NCI-H2171 treated with DMSO at 0.1 percent for 48 hours (cell line): ENCODE measurements at regions not wholly inside any gene's neighbourhood (a gene's known extent, or its start where the extent isn't known, plus 50 kb on each side); places are given as distances from the start of the nearest gene placed in this dataset.

ENCODE experiments used
- DNase-seq: peaks from one replicate; lab custom pipeline; 2025; lab: John Stamatoyannopoulos, UW

GRCh38 chr11:19403196-19403895 lies 162.6 kb upstream of the E2F8 start:
- DNase-seq: no peak

- no peak for DNase-seq
These were observed 159.6 kb upstream of the E2F8 start for GRCh38 chr11:19400296-19400695.

DNA sequence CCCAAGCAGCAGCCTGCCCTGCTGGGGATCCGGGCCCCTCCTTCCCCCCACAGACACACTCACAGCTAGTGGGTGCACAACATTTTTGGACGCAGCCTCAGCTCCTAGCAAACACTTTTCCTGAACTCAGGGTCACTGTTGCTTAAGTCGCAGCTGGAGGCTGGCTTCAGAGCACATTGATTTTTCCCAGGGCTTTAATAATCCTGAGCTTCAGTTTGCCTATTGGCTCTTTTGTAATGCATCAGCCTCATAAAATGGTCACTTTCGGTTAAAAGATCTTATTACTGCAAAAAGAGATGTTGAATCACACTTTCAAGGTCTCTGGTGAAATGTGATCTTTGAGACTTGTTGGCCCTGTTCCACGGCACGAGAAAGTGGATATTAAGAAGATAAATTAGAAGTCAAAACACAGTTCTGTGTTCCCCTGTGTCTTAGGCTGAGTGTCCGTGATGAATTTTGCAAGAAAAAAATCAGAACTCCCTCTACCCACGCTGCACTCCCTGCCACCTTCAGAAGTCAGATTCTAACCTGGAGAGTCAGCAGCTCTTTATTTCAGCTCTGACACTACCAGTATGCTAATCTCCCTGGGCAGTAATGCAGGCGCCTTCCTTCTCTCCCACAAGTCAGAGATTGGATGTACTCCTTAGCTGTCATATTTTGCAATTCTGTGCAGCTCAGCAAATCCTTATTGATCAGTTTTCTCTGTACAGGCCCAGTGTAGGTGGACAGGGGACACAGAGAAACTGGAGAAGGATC lies 158.2 kb upstream of the E2F8 start:
- DNase-seq: no peak

DNA sequence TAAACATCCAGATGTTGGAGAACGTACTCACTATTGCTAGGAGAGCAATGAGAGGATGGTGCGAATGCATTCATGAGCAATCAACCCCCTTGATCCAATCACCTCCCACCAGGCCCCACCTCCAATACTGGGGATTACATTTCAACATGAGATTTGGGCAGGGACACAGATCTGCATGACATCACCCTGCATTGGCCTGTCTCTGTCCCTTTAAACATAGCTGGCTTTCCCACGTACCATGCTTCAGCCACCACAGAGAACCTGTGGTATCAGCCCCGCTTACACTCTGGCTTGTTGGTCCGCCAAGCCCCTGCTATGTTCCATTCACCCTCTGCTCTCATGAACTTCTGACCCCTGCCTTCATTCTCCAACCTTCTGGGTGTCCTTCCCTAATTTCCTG lies 157.5 kb upstream of the E2F8 start:
- no peak for DNase-seq

GRCh38 chr11:19395050-19395449 lies 154.3 kb upstream of the E2F8 start:
- DNase-seq: no peak

DNA sequence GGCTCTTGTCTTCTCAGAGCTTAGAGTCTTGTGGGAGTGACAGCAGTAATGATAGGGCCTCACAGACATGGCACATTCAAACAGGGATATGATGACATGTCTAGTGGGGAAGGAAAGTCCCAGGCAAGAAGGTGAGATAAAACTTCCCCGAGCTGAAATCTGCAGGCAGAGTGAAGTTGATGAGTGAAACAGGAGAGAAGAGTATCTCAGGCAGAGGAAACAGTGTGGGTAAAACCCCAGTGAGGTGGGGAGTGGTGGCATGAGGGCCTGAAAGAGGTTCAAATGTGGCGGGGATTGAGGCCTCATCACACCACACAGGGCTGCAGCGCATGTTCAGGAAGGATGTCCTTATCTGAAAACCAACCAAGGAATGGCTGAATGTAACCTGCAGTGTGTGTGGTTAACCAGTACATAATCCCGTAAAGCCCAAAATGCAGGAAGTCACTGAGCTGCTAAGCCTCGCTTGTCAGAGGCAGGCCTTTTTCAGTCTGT lies 153.8 kb upstream of the E2F8 start:
- no peak for DNase-seq

DNA sequence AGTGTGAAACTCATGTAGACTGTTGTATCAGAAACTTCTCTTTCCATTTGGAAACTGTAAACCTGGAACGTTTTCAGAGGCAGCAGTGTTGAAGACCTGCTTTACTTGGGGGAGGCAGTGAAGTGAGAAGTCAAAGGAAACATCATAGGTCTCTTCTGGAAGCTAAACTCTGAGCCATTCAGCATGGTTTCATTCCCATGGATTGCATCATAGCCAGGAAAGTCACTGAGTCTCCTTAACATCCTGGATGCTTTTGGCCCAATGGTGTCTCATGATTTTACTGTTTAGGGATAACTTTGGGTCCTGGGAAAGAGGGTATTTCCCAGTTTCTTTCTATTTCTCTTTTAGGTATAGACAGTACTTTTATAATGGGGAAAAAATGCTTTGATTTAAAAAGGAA lies 153.2 kb upstream of the E2F8 start:
- no peak for DNase-seq

DNA sequence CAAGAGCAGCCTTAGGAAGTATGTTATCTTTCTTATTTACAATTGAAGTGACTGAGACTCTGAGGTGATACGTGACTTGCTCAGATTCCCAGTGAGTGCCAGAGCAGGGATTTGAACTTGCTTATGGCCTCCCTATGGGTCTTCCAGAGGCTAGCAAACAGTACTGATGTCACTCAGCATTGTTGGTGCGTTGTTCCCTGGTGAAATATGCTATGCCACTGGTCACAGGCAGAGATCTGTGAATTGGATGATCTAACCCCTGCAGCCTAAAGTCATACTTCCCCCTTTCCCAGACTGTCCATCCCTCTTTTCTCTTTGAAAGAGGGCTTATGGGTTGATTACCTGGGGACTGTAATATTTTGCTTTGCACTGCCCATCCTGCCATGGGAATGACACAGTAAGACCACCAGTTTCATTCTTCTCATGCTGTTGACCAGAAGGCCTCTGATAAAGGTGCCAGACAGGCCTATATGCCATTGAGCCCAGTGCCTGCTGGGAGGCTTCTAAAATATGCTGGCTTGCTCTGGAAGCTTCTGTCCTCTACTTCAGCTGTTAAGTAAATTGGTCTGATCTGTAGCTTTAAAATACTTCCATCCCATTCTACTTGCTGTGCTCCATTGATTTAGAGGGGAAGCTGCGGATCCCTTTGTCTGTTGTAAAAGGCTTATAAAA lies 152.2 kb upstream of the E2F8 start:
- DNase-seq: no peak

- no peak for DNase-seq
These were observed 151.6 kb upstream of the E2F8 start for GRCh38 chr11:19392321-19392720.

DNA sequence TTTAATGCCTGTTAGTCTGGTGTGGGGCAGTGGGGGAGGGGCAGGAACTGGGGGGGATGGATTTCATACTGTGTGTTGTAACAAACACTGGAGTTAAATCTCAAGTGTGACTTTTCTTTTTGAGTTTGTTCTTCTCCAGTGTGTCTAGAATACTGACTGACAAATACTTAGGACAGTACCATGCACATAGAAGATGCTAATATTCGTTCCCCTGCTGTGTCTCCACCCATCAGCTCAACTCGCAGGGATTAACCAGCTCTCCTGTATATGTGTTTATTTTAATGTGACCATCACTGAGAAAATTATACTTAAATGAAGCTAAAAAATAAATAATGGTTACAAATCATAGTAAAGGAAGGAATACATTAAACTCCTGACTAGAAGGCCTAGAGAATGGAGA lies 150.9 kb upstream of the E2F8 start:
- DNase-seq: no peak

DNA sequence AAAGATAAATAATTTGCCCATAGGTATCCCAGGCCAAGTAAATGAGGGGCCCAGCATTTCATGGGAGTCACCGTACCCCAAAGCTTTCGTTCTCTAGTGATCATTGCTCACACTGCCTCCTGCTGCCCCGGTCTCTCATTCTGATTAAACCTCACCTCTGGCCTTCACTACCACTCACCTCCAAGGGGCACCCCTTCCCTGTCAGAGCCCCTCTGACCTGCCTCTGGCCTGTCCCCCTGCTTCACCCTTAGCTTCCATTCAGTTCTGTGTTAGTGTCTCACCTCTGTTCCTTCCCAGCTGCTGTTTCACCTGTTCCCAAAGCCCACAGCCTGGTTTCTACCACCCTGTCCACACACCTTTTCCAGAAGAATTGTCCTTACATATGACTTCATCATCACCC lies 150.3 kb upstream of the E2F8 start:
- no peak for DNase-seq

GRCh38 chr11:19389787-19390303 lies 149.1 kb upstream of the E2F8 start:
- DNase-seq: no peak

DNA sequence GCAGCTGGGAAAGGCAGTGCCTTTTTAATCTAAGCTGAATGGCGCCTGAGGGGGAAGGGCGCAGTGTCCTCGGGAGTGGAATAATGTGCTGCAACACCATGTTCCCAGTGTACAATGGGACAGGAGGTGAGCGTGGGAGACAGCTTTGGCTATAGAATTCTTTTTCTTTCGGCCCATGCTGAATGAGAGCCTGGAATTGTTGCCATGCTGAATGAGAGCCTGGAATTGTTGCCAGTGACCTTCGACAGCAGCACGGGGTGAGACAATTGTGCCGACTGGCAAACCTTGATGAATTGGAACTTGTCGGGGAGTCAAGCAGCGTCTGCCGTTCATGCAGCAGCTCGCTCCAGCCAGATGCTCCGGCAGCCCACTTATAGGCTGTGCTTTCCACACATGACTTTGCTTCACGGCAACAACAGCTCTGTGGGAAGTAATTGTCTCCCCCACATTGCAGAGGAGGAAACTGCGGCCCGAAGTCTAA lies 141.4 kb upstream of the E2F8 start:
- no peak for DNase-seq

- no peak for DNase-seq
These were observed 139.6 kb upstream of the E2F8 start for GRCh38 chr11:19380375-19380774.

GRCh38 chr11:19379465-19379864 lies 138.7 kb upstream of the E2F8 start:
- DNase-seq: no peak

GRCh38 chr11:19378814-19379213 lies 138.1 kb upstream of the E2F8 start:
- no peak for DNase-seq

GRCh38 chr11:19377881-19378280 lies 137.1 kb upstream of the E2F8 start:
- DNase-seq: no peak

DNA sequence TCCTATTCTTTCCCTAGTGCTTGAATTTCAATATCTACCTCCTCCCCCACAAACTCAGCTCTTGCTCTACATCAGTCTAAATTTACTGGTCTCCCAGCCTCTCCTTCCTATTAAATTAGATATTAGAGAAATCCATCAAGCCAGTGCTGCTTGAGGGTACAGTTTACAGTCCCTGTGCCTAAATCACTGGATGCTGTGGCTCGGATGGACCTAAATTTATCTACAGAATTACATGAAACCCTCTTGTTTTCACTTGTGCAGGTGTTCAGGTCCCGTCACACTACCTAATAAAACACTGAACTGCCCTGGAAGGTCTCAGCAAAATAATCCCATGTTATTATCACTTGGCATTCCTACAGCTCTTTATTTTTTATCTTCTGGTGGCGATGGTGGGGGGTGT lies 134.7 kb upstream of the E2F8 start:
- no peak for DNase-seq

- no peak for DNase-seq
These were observed 133.4 kb upstream of the E2F8 start for GRCh38 chr11:19374151-19374569.

- DNase-seq: no peak
These were observed 131.6 kb upstream of the E2F8 start for GRCh38 chr11:19372381-19372780.

GRCh38 chr11:19370100-19370861 lies 129.5 kb upstream of the E2F8 start:
- no peak for DNase-seq
